Femur (tissue), 1 donor: ENCODE measurements at regions not wholly inside any gene's neighbourhood (a gene's known extent, or its start where the extent isn't known, plus 50 kb on each side); places are given as distances from the start of the nearest gene placed in this dataset.
A peak's percentile ranks its signal among the peaks of the same experiment; 100 is the strongest.
"Not testable (repeated sequence)": the region's sequence is repeated elsewhere in the genome, so short reads cannot be mapped to it uniquely, and the experiment has no call there.

Experiments used
- DNase-seq: peaks from one replicate; pipeline ENCODE4 v3.0.0-alpha.2; 2017

DNA sequence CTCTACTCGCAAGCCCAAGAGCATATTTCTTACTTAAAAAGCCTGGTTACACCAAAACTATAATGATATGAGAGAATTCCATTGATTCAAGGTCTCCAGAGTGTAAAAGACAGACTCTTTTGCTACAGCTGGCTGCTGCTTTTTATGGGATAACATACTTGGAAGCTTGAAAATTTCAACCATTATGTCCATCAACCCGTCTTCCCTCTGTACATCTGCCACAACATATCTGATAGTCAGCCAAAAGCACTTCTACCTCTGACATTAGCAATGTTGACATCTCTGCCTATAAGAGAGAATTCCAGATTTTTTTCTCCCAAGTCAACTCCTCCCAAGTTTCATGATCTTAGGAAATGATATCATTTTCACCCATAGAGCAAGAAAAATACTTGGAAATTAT is 54.4 kb upstream of the IQCM start:
- no peak for DNase-seq

DNA sequence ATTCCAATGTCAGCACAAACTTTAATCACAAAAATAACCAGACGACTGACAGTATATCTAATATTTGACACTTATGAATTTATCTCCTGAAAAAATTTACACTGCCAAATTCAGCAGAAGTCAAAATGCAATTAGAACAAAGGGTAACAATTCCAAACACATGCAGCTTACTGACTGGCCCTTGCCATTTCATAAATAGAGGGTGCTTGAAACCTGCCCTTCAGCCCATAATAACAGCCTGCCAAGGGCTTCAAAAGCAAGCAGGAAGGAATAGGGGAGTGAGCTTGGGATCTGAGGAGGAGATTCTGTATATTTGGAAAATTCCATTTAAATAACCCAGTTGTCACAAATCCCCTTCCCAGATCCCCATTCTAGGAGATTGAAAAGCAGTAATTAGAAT is 66.1 kb upstream of the IQCM start:
- no peak for DNase-seq

DNA sequence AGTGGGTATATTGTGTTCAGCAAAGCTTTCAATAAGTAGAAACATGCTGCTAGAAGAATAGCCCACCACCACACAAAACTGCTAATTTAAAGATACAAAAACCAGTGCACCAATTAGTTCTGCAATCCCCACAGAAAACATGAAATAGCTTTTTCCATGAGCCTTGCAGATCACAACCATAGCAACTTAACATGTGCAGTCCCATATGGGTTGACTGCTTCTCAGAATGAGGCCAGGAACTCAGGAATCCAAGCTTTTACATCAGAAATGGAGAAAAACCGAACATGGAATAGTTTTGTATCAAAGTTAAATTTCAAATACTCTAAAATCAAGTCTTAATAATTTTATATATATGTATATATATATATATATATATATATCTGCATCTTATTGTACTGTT is 66.6 kb upstream of the IQCM start:
- DNase-seq = no peak

- DNase-seq = peak; percentile 28
Measured at GRCh38 chr4:149884046-149884445, 68.4 kb upstream of the IQCM start.

DNA sequence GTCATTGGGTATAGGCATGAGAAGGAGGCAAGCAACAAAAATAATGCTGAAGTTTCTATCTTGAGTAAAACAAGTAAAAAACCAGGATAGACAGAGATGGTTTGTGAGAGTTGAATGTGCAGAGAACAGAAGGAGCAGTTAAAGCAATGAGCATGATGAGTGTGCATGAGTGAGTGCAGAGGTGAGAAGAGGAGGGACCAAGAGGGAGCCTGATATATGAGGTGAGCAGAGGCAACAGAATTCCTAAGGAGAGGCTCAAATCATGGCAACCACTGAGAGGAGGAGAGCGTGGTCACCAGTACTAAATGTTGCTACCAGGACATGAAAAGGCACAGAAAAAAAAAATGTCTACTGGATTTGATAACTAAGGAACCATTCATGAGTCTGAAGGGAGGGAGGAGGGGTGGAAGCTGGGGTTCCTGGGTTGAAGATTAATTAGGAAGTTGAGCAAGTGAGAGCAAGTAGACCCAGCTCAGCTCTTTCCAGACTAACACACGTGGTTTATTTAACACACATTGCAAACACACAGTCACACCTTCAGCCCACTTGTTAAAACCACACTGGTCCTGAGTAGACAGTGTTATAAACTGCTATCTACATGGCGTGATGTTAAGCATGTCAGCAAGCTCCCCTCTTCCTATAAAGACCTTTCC is 69.0 kb upstream of the IQCM start:
- DNase-seq = no peak

DNA sequence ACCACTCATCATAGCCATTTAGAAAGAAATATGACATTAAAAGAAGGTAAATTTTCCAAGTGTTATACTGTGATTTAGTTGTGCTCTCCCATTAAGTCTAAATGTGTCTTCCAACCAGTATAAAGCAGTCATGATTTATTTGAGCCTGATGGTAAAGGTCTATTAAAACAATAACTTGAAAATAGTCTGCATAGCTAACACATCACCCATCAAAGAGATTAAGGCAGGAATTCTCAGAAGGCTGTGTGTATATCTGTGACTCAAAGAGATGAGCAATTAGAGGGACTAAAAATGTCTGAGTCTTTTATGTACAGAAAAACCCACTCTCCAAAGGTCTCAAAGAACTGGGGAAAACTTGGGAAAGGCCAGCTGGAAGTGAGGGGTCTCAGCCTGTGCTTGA is 70.3 kb upstream of the IQCM start:
- DNase-seq = no peak

DNA sequence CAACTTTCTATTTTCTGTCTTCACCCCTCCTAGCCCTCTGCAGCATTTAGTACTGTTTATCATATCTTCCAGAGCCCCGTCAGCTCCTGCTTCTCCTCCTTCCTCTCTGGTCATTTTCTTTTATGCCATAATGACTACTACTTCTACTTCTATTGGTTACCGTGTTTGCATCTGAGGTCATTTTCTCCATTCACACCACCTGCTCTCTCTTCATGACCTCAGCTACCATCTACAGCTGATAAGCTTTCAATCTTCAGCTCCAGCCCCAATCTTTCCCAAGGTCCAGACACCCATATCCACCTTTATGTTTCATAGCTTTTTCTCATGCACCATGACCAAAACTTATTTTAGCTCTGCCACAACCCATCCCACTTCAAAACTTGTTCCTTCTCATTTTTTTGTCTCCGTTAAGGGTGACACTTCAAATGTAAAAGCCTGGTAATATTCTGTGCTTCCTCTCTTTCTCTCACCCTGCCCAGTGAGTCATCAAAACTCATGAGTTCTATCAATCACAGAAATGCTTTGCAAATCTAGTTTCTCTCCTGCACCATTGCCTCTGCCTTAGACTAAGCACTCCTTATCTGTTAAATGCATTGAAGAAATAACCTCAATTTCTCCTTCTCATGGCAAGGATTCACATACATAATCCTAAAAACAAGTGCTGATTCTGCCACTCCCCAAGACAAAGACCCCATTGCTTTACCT is 71.3 kb upstream of the IQCM start:
- no peak for DNase-seq

- no peak for DNase-seq
Measured at GRCh38 chr4:149889991-149890390, 74.3 kb upstream of the IQCM start.

DNA sequence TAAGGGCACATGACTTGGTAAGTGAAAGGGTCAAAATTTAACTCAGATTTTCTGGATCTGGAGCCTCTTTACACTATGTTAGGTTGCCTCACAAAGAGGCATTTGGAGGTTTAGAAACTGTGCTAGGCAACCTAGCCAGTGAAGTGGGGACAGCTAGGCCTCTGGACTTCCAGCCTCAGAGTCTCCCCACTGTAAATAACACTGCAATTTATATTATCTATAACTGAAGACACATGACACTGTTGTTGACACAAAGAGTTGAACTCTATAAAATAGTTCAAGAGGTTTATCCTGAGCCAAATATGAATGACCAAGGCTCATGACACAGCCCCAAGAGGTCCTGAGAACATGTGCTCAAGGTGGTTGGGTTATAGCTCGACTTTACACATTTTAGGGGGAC is 74.9 kb upstream of the IQCM start:
- DNase-seq = no peak

- DNase-seq = no peak
Measured at GRCh38 chr4:149891426-149891825, 75.8 kb upstream of the IQCM start.

GRCh38 chr4:149896432-149896831 is 80.8 kb upstream of the IQCM start:
- peak; percentile 51 for DNase-seq

- DNase-seq = no peak
Measured at GRCh38 chr4:149897783-149898182, 82.1 kb upstream of the IQCM start.

- no peak for DNase-seq
Measured at GRCh38 chr4:149901128-149901527, 85.5 kb upstream of the IQCM start.

DNA sequence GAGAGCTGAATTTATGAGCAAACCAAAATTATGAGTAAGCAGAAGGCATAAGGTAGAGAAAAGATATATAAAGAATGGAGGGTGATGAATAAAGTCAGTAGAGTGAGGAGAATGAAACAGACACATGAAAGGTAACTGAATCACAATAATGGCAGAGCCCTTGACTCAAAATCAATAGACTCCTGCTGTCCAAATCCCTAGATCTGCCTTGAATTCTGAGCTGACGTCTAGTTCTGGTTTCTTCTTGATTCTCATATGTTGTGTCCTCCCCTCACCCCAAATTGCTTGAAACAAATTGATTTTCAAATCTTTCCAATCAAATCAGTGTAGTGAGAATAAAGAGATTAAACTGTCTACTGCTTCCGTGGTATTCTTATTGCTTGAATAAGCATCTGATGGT is 86.6 kb upstream of the IQCM start:
- DNase-seq = no peak

DNA sequence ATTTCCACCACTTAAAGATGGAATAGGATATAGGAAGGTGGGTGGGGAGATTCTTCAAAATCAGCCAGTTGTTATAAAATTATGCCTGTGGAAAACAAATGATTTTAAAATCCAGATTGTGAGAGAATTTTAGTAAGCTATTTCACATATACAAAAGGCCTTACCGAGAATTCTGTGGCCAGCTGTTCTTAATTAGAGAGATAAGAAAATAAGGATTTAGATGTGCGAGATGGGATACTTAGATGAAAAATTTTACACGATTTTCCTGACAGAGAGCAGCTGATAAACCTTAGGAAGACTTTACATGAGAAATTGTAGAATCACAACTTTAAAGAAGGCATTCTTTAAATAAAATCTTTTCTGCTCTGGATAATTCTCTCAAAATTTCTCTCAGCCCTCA is 94.5 kb upstream of the IQCM start:
- no peak for DNase-seq

- DNase-seq = no peak
Measured at GRCh38 chr4:149910604-149911350, 95.1 kb upstream of the IQCM start.

GRCh38 chr4:149911354-149911753 is 95.7 kb upstream of the IQCM start:
- no peak for DNase-seq

DNA sequence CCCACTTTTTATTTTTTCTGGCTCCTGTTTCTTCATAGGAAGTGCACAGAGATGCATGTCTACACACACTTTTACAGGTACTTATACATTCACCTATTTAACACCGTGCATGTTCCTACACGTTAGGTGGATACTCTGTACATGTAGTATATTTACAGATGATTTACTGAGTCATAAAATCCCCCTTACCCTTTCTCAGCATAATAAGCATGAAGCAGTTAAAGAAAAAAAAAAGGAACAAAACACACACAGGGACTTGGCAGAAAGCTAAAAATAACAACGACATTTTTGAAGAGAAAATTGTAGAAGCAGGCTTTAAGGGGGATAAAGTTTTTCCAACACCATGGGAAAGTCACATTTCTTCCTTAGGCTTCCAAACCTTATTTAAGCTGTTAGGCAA is 96.4 kb upstream of the IQCM start:
- DNase-seq = no peak

DNA sequence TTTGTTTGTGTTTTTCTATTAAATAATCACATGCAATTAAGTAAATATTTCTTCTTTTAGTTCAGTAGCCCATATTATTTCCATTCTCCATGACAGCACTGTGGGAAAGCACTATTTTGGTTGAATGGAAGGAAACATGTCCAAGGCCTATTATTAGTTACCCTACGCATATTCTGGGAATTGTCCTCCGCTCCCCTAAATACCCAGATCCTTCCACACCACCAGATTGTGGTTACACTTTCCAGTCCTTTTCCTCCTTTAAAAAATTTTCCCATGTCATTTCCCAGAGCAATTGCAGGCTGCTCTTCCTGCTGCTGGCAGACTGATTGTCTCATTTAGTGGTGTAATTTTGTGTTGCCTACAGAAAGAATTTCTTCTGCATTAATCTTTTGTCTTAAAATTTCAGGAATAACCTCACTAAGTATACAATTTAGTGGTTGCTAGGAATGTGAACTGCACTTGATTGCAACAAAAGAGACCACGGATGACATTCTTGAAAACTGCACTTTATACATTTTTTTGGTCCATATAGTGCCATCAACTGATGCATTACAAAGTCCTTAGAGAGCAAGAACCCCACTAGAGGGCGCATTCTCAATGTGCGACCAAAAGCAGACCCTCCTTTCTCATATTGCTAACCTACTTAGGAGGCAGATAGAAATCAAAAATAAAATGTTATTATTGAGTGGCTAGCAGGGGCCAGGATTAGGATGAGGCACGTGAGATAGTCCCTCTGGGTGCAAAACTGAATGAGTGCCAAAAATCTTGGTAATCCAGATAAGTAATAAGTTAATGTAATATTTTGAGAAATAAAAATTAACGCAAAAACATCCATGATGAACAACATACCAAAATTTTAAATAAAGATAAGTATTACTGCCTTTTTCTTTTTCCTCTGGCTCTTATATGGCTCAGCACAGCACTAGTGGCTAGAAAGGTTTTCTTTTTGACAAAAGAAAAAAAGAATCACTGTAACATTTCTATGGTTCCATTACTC is 98.8 kb upstream of the IQCM start:
- peak; percentile 46 for DNase-seq

DNA sequence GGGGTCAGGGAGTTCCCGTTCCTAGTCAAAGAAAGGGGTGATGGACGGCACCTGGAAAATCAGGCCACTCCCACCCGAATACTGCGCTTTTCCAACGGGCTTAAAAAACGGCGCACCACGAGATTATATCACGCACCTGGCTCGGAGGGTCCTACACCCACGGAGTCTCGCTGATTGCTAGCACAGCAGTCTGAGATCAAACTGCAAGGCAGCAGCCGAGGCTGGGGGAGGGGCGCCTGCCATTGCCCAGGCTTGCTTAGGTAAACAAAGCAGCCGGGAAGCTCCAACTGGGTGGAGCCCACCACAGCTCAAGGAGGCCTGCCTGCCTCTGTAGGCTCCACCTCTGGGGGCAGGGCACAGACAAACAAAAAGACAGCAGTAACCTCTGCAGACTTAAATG is 100.1 kb upstream of the IQCM start:
- DNase-seq = not testable (repeated sequence)

- no peak for DNase-seq
Measured at GRCh38 chr4:149923736-149924135, 108.1 kb upstream of the IQCM start.

GRCh38 chr4:149927514-149927913 is 111.9 kb upstream of the IQCM start:
- DNase-seq = no peak

DNA sequence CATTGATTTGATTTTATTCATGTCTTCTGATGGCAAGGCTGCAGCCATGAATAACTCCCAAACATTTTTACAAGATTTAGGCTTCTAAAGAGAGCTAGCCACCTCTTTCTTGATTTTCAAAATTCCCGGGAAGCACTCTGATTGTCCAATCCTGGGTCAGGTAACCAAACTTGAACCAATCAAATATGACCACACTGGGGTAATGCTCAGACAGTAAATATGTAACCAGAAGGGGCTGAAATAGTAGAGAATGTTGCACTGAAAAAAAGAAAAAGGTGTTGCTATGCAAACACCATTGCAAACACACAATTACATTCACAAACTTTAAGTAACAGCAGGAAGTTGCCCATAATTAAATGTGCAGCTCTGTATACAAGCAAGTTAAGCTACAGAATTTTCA is 112.9 kb upstream of the IQCM start:
- DNase-seq = no peak
